HG02885 (cell line): ENCODE measurements at regions not wholly inside any gene's neighbourhood (a gene's known extent, or its start where the extent isn't known, plus 50 kb on each side); places are given as distances from the start of the nearest gene placed in this dataset.
"Not testable (repeated sequence)": the region's sequence is repeated elsewhere in the genome, so short reads cannot be mapped to it uniquely, and the experiment has no call there.

Experiments
- ATAC-seq: cut with Tn5 transposase; IDR thresholded peaks from one replicate; pipeline ENCODE4 v1.9.1; 2021; ENCODE audit warnings: mild to moderate bottlenecking; ENCODE audit not compliant: unreplicated experiment, poor library complexity

DNA sequence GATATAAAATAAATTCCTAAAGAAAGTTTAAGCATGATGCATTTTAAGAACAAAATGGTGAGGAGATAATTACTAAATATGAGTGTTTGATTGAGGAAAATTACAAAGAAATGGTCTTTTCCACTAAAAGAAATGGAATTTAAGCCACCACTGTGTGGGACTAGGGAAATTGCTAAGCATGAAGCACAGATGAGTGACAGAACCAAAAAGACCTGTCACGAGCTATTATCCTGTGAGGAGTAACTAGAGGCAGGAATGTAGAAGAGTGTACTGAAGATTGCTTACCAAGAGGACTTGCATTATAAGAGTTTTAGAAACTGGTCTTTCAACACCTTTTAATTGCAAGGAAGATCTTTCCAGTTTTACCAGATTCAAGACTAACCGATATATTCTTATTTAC is 193.6 kb upstream of the PRR16 start:
- no peak for ATAC-seq

- ATAC-seq: no peak
These were observed 170.3 kb upstream of the PRR16 start for GRCh38 chr5:120293796-120294195.

GRCh38 chr5:120297616-120298015 is 166.5 kb upstream of the PRR16 start:
- ATAC-seq: no peak

- ATAC-seq: no peak
These were observed 165.1 kb upstream of the PRR16 start for GRCh38 chr5:120298981-120299380.

DNA sequence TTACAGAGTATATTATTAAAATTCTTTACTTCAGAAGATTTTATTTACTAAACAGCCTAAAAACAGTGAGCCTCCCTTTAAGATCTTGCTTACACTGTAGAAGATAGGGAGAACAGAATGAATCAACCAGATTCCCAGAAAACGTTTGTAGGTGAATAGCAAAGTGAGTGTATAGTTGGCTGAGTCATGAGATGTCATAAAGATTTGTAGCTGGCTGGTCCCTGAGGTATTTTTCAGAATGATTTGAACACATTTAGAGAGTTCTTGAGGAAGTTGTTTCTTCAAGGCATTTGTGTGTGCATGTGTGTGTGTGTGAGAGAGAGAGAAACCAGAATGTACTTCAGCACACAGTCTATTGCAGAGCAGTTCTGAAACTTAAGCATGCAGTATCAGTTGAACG is 159.4 kb upstream of the PRR16 start:
- no peak for ATAC-seq

DNA sequence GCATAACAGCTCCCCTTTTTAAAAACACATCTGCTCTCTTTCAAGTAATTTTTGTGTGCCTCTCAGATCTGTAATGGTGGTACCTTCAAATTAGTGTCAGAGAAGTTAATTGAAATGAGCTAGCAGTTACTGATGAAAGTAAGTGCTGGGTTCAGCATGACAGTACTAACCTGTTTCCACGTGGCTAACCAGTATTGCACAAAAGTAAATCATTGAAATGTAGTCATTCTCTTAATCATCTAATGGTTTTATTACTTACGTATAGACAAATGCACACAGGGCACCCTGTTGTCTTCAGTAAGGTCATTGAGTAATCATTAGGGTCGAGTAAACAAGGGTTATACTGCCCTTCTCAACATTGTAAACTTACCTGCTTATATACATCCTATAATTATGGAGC is 157.8 kb upstream of the PRR16 start:
- no peak for ATAC-seq

- ATAC-seq: no peak
These were observed 149.9 kb upstream of the PRR16 start for GRCh38 chr5:120314191-120314590.

DNA sequence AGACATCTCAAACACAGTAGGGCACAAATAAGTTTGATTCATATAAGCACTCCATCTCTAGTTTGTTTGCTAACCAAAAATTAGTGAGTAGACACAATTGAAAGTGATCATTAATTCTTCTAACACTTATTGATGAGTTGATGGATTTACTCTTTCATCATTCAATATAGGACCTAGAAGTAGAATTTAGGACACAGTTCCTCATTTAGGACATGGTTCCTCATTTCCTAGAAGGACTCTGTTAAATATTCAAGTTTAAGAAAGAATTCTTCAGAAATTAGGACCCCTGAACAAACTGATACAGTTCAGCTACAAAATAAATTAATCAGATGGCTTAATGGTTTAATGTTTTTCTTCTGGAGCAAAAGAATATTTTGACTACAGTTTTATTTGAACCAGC is 143.5 kb upstream of the PRR16 start:
- no peak for ATAC-seq

GRCh38 chr5:120326651-120327050 is 137.4 kb upstream of the PRR16 start:
- no peak for ATAC-seq

DNA sequence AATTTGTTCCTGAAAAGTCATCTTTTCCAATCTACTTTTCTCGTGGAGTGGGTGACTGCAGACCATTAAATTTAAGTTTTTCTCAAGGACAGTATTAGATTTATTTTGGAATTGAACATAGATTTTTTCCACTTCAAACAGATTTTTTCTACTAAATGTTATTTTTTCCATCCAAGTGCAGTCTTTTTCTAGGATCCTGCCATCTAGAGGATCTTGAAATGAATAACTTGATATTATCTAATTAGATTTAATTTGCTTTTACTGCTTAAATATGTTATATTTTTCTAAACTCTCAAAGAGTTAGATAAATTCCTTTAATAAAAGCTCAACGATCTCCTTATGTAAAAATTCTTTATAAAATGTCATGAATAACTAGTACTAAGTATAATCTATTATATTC is 136.9 kb upstream of the PRR16 start:
- no peak for ATAC-seq

GRCh38 chr5:120329095-120329494 is 135.0 kb upstream of the PRR16 start:
- no peak for ATAC-seq

DNA sequence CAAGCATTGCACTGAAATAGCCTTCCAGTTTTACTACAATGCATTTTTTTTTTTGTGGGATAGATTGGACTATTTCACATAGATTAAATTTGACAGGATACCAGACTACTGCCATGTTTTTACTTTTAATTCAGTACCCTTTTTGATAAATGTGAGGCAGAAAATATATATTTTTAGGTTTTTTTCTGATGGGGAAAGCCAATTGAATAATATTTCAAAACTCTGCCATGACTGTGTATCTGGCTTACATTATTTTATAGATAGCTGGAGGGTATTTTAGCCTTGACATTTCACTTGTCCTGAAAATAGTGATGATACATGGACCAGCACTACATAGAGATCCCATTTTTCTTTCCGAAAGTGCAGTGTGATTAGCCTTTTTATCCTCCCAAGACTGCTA is 133.5 kb upstream of the PRR16 start:
- ATAC-seq: no peak

- no peak for ATAC-seq
These were observed 119.9 kb upstream of the PRR16 start for GRCh38 chr5:120344181-120344580.

- no peak for ATAC-seq
These were observed 118.2 kb upstream of the PRR16 start for GRCh38 chr5:120345947-120346346.

GRCh38 chr5:120351071-120351470 is 113.0 kb upstream of the PRR16 start:
- ATAC-seq: not testable (repeated sequence)

DNA sequence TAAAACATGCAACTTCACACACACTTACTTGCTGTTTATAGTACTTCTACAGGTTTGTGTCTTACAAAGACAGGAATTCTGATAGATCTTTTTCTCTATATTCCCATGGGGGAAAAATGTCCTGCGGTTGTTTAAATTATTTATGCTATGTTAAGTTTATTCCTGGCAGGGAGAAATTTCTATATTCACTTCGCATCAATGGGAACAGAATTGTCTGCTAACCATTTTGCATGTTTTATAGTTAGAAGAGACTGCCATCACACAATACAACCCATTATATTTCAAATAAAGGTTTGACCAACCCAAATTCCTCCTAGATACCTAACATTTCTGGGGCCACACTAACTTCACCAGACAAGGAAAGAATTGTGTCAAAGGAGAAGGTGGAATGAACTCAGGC is 110.0 kb upstream of the PRR16 start:
- no peak for ATAC-seq

DNA sequence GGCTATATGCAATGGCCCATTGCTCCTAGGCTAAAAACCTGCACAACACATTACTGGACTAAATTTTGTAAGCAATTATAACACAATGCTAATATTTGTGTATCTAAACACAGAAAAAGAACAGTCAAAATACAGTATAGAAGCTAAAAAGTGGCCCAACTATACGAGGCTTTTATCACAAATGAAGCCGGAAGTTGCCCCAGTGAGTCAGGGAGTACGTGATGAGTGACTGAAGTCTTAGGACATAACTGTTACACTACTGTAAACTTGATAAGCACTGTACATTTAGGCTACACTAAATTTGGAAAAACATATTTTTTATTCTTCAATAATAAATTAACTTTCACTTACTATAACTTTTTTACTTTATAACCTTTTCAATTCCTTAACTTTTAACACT is 105.2 kb upstream of the PRR16 start:
- no peak for ATAC-seq

- ATAC-seq: no peak
These were observed 102.2 kb upstream of the PRR16 start for GRCh38 chr5:120361941-120362340.

- ATAC-seq: no peak
These were observed 101.7 kb upstream of the PRR16 start for GRCh38 chr5:120362426-120362825.

GRCh38 chr5:120365656-120366446 is 98.2 kb upstream of the PRR16 start:
- ATAC-seq: no peak

DNA sequence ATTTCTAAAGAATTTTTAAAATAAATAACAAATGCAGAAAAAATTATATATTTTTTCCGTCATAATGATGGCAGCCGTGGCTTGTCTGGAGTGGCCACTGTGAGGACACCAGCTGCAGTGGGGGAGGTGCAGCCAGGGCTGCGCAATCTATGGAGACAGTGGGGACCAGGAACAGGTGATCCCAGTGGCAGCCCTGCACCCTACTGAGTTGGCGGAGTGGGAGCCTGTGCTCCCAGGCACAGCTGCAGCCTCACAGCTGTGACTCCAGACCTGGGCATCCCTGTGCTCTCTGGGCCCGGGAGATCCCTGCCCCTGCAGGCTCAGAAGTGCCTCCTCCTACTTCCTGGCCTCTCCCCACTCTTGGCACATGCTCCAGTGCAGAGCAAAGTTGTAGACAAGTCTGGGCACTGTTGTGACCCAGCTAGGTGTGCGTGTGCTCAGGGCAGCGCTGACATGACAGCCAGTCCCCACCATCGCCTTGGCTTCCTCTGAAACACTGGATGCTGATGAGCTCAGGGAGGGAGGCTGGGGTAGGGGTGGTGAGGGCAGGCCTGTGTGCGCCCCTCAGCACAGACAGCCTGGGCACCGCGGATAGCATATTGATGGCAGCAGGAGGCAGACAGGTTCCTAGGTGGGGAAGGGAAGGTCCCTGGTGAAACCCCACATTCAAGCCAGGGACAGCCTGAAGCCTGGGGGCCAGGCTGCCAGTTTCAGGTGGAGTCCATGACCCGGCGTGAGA is 96.0 kb upstream of the PRR16 start:
- ATAC-seq: no peak
